OCI-LY1 (cell line): ENCODE measurements at regions not wholly inside any gene's neighbourhood (a gene's known extent, or its start where the extent isn't known, plus 50 kb on each side); places are given as distances from the start of the nearest gene placed in this dataset.

Experiments
- CTCF ChIP-seq: fragments of 200-600 bp; sonication (generic), shearing (Covaris generic); IDR thresholded peaks from 2 replicates; pipeline ENCODE4 v1.5.1; 2017; ENCODE audit warnings: mild to moderate bottlenecking, antibody characterized with exemption, low read length, moderate library complexity, mixed read lengths
- EZH2 ChIP-seq: fragments of 200-600 bp; sonication (generic), shearing (Covaris generic); IDR thresholded peaks from 2 replicates; pipeline ENCODE4 v1.8.0; 2017; ENCODE audit warnings: borderline replicate concordance, mixed run types, mild to moderate bottlenecking, antibody characterized with exemption, low read length, moderate library complexity, mixed read lengths

DNA sequence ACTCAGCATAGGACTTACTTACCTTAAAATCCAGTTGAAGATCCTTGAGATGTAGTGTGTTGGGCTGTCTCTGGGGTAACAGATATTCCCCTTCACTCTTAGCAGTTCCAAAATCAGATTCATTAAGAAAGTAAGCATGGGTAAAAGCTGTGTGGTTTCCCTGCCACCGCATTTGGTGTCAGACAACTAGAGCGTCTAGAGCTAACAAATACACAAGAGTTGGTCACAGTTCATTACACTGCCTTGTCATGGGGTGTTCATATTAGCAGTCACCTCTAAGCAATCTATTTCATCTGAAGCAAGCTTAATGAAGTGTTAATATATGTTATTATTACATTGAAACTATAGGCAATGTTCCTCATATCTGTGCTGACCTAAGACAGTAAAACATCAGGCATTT lies 342.8 kb downstream of the PPARGC1A start:
- TF ChIP-seq CTCF (no peak), EZH2 (no peak)
